H9 (cell line): ENCODE measurements at regions not wholly inside any gene's neighbourhood (a gene's known extent, or its start where the extent isn't known, plus 50 kb on each side); places are given as distances from the start of the nearest gene placed in this dataset.

Experiments
- DNase-seq: peaks from one replicate; pipeline ENCODE4 v3.0.0-alpha.2; 2017
- H2AFZ ChIP-seq: one replicate; pipeline ENCODE4 v1.6.1; 2013; ENCODE audit warnings: mild to moderate bottlenecking, low read length, control low read depth, moderate library complexity
- H2AK5ac ChIP-seq: 2 replicates; pipeline ENCODE4 v1.6.1; 2013; ENCODE audit warnings: low read length, control low read depth, mixed read lengths; ENCODE audit not compliant: insufficient read length
- H2BK120ac ChIP-seq: one replicate; pipeline ENCODE4 v1.6.1; 2013; ENCODE audit warnings: low read depth, mild to moderate bottlenecking, low read length, control low read depth, inconsistent platforms; ENCODE audit not compliant: poor library complexity, severe bottlenecking
- H2BK12ac ChIP-seq: 2 replicates; pipeline ENCODE4 v1.6.1; 2013; ENCODE audit warnings: low read length, control low read depth, mixed read lengths, low read depth; ENCODE audit not compliant: insufficient read length
- H2BK15ac ChIP-seq: 2 replicates; pipeline ENCODE4 v1.6.1; 2013; ENCODE audit warnings: low read depth, low read length, control low read depth
- H2BK20ac ChIP-seq: one replicate; pipeline ENCODE4 v1.6.1; 2013; ENCODE audit warnings: low read depth, mild to moderate bottlenecking, low read length, control low read depth, inconsistent platforms; ENCODE audit not compliant: poor library complexity, severe bottlenecking
- H2BK5ac ChIP-seq: 2 replicates; pipeline ENCODE4 v1.6.1; 2013; ENCODE audit warnings: low read length, control low read depth, mixed read lengths; ENCODE audit not compliant: insufficient read length
- H3K14ac ChIP-seq: 2 replicates; pipeline ENCODE4 v1.6.1; 2013; ENCODE audit warnings: low read length, control low read depth; ENCODE audit not compliant: insufficient read depth
- H3K18ac ChIP-seq: 2 replicates; pipeline ENCODE4 v1.6.1; 2013; ENCODE audit warnings: low read depth, mild to moderate bottlenecking, mixed read lengths, low read length, control low read depth; ENCODE audit not compliant: insufficient read length
- H3K23ac ChIP-seq: 2 replicates; pipeline ENCODE4 v1.6.1; 2013; ENCODE audit warnings: low read length, control low read depth, mixed read lengths, low read depth; ENCODE audit not compliant: insufficient read length
- H3K23me2 ChIP-seq: 2 replicates; pipeline ENCODE4 v1.6.1; 2013; ENCODE audit warnings: low read depth, mild to moderate bottlenecking, mixed read lengths, low read length, control low read depth; ENCODE audit not compliant: insufficient read length, poor library complexity, severe bottlenecking
- H3K27ac ChIP-seq: 2 replicates; pipeline ENCODE4 v1.5.1; 2013; ENCODE audit warnings: low read length, control low read depth, mixed read lengths, low read depth; ENCODE audit not compliant: insufficient read length
- H3K27me3 ChIP-seq: 2 replicates; pipeline ENCODE4 v1.6.1; 2013; ENCODE audit warnings: low read length, control low read depth, inconsistent platforms; ENCODE audit not compliant: insufficient read depth
- H3K4ac ChIP-seq: 2 replicates; pipeline ENCODE4 v1.6.1; 2013; ENCODE audit warnings: low read depth, mild to moderate bottlenecking, control low read depth, inconsistent platforms, low read length, moderate library complexity
- H3K4me1 ChIP-seq: 2 replicates; pipeline ENCODE4 v1.6.1; 2013; ENCODE audit warnings: low read length, control low read depth, inconsistent platforms; ENCODE audit not compliant: insufficient read depth
- H3K4me2 ChIP-seq: 2 replicates; pipeline ENCODE4 v1.6.1; 2013; ENCODE audit warnings: low read length, control low read depth, mixed read lengths; ENCODE audit not compliant: insufficient read length, insufficient read depth
- H3K56ac ChIP-seq: 2 replicates; pipeline ENCODE4 v1.6.1; 2013; ENCODE audit warnings: low read depth, mild to moderate bottlenecking, mixed read lengths, low read length, control low read depth; ENCODE audit not compliant: insufficient read length
- H3K79me1 ChIP-seq: 2 replicates; pipeline ENCODE4 v1.6.1; 2013; ENCODE audit warnings: low read depth, mild to moderate bottlenecking, moderate library complexity, low read length, control low read depth, inconsistent platforms; ENCODE audit not compliant: insufficient read depth, poor library complexity, severe bottlenecking
- H3K79me2 ChIP-seq: 2 replicates; pipeline ENCODE4 v1.6.1; 2013; ENCODE audit warnings: low read length, control low read depth, inconsistent platforms; ENCODE audit not compliant: insufficient read depth
- H3K9ac ChIP-seq: 2 replicates; pipeline ENCODE4 v1.6.1; 2013; ENCODE audit warnings: low read length, control low read depth, mixed read lengths; ENCODE audit not compliant: insufficient read length; ENCODE audit errors: extremely low read depth
- H3K9me3 ChIP-seq: one replicate; pipeline ENCODE4 v1.6.1; 2013; ENCODE audit warnings: low read depth, low read length, inconsistent platforms; ENCODE audit not compliant: control insufficient read depth
- H3T11ph ChIP-seq: one replicate; pipeline ENCODE4 v1.6.1; 2013; ENCODE audit warnings: mild to moderate bottlenecking, low read length, control low read depth, inconsistent platforms
- H4K20me1 ChIP-seq: one replicate; pipeline ENCODE4 v1.6.1; 2013; ENCODE audit not compliant: control insufficient read depth, insufficient read length, insufficient read depth
- H4K5ac ChIP-seq: 2 replicates; pipeline ENCODE4 v1.6.1; 2013; ENCODE audit warnings: low read depth, mild to moderate bottlenecking, mixed read lengths, low read length, control low read depth; ENCODE audit not compliant: insufficient read length
- H4K8ac ChIP-seq: replicated peaks from 2 replicates; pipeline ENCODE4 v1.6.1; 2013; ENCODE audit warnings: low read length, control low read depth, mixed read lengths, low read depth; ENCODE audit not compliant: insufficient read length
- H4K91ac ChIP-seq: 2 replicates; pipeline ENCODE4 v1.6.1; 2013; ENCODE audit warnings: low read depth, mild to moderate bottlenecking, moderate library complexity, mixed read lengths, low read length, control low read depth; ENCODE audit not compliant: insufficient read length
- H3K27ac Mint-ChIP-seq, 3 experiments: 2 replicates in 2 of 3; 3 replicates in 1 of 3; pipeline ENCODE4 v1.8.0; 2020 to 2021; ENCODE audit warnings: mixed read lengths in 3 of 3, mild to moderate bottlenecking in 1 of 3, moderate library complexity in 1 of 3
- H3K27me3 Mint-ChIP-seq: 2 replicates; pipeline ENCODE4 v1.8.0; 2021; ENCODE audit warnings: low read depth, mild to moderate bottlenecking, moderate library complexity, mixed read lengths
- H3K36me3 Mint-ChIP-seq, 3 experiments: 2 replicates in 2 of 3; 3 replicates in 1 of 3; pipeline ENCODE4 v1.8.0; 2020 to 2021; ENCODE audit warnings: low read depth in 3 of 3, mixed read lengths in 3 of 3; ENCODE audit not compliant: insufficient read depth in 1 of 3
- H3K4me1 Mint-ChIP-seq, 2 experiments: 2 replicates each; pipeline ENCODE4 v1.8.0; 2020; ENCODE audit warnings: mixed read lengths in 2 of 2
- H3K4me3 Mint-ChIP-seq, 2 experiments: 2 replicates in 1 of 2; 3 replicates in 1 of 2; pipeline ENCODE4 v1.8.0; 2020 to 2021; ENCODE audit warnings: mild to moderate bottlenecking in 2 of 2, mixed read lengths in 2 of 2, moderate library complexity in 1 of 2
- H3K9me3 Mint-ChIP-seq, 2 experiments: 2 replicates in 1 of 2; 3 replicates in 1 of 2; pipeline ENCODE4 v1.8.0; 2020; ENCODE audit warnings: mild to moderate bottlenecking in 2 of 2, mixed read lengths in 2 of 2, moderate library complexity in 1 of 2
- TF ChIP-seq, protein P1 (sequence below): fragments of 200-600 bp; sonication (generic); conservative IDR thresholded peaks from 3 replicates; pipeline ENCODE4 v1.8.0; 2021; ENCODE audit warnings: antibody characterized with exemption, mild to moderate bottlenecking

DNA sequence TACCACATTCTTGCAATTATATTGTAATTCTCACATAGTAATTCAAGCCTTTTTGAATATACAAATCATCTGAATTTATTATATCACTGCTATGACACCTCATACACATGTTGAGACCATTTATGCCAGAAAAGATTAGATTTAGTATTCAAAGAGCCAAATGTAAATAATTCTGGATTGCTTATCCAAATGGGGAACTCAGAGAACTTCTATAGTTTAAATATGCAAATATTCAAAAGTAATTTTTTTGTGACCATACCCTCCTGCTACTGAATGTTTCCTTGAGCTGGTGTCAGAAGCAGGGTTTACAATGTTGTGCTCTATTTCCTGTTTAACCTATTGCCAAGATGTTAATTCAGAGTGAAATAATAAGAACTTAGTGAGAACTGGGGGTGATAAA lies 372.2 kb downstream of the TRIML1 start:
- H3K9ac ChIP-seq: no peak overlapping the region
- H4K91ac ChIP-seq: no peak overlapping the region
- H3K23ac ChIP-seq: no peak overlapping the region
- DNase-seq: no peak
- no peak overlapping the region for H2BK5ac ChIP-seq
- no peaks in the 10 kb centered on the region for H4K20me1 ChIP-seq
- no peak overlapping the region for H2BK20ac ChIP-seq
- H3K4me2 ChIP-seq: no peak overlapping the region
- no peak overlapping the region for H3K4me3 Mint-ChIP-seq
- H3K9me3 ChIP-seq: no peaks in the 10 kb centered on the region
- H3K79me1 ChIP-seq: no peaks in the 10 kb centered on the region
- H2BK12ac ChIP-seq: no peak overlapping the region
- H3K23me2 ChIP-seq: no peaks in the 10 kb centered on the region
- H2AK5ac ChIP-seq: no peak overlapping the region
- H3K27me3 Mint-ChIP-seq: no peaks in the 10 kb centered on the region
- H3K4me1 Mint-ChIP-seq: no peaks in the 10 kb centered on the region; a peak in 1 of 4 replicates
- no peaks in the 10 kb centered on the region for H3K36me3 Mint-ChIP-seq
- no peak overlapping the region for H2AFZ ChIP-seq
- no peaks in the 10 kb centered on the region for H3K27me3 ChIP-seq
- H3T11ph ChIP-seq: no peak overlapping the region
- H2BK120ac ChIP-seq: no peak overlapping the region
- no peak overlapping the region for H3K14ac ChIP-seq
- H3K79me2 ChIP-seq: no peaks in the 10 kb centered on the region
- no peak overlapping the region for H2BK15ac ChIP-seq
- TF ChIP-seq, protein P1, sequence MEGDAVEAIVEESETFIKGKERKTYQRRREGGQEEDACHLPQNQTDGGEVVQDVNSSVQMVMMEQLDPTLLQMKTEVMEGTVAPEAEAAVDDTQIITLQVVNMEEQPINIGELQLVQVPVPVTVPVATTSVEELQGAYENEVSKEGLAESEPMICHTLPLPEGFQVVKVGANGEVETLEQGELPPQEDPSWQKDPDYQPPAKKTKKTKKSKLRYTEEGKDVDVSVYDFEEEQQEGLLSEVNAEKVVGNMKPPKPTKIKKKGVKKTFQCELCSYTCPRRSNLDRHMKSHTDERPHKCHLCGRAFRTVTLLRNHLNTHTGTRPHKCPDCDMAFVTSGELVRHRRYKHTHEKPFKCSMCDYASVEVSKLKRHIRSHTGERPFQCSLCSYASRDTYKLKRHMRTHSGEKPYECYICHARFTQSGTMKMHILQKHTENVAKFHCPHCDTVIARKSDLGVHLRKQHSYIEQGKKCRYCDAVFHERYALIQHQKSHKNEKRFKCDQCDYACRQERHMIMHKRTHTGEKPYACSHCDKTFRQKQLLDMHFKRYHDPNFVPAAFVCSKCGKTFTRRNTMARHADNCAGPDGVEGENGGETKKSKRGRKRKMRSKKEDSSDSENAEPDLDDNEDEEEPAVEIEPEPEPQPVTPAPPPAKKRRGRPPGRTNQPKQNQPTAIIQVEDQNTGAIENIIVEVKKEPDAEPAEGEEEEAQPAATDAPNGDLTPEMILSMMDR: no peak
- H4K8ac ChIP-seq: no peak overlapping the region
- no peak overlapping the region for H3K18ac ChIP-seq
- H3K27ac ChIP-seq: no peak overlapping the region
- 0 out of 5 replicates have a peak, but pooled peaks cover 0 to 2% of the 10 kb centered on the region in 2 experiments for H3K9me3 Mint-ChIP-seq
- no peak overlapping the region for H3K27ac Mint-ChIP-seq
- no peaks in the 10 kb centered on the region for H3K4me1 ChIP-seq
- no peak overlapping the region for H4K5ac ChIP-seq
- no peak overlapping the region for H3K4ac ChIP-seq
- no peak overlapping the region for H3K56ac ChIP-seq
